H1 (cell line): ENCODE measurements at regions not wholly inside any gene's neighbourhood (a gene's known extent, or its start where the extent isn't known, plus 50 kb on each side); places are given as distances from the start of the nearest gene placed in this dataset.

Experiments
- CTCF ChIA-PET: fragments of 300-600 bp; sonication (Branson Sonifier 250); formaldehyde crosslinking; loops from one replicate; lab custom pipeline; 2021; ENCODE audit not compliant: partially characterized antibody; lab: Charles Lee
- POLR2A ChIA-PET: fragments of 300-600 bp; sonication (Branson Sonifier 250); formaldehyde crosslinking; loops from one replicate; lab custom pipeline; 2021; ENCODE audit warnings: inconsistent platforms; ENCODE audit not compliant: partially characterized antibody; lab: Charles Lee
- DNase-seq, 2 experiments: peaks; one replicate each; pipeline versions ENCODE4 v3.0.0 to v3.0.0-alpha.2; 2010 to 2022; ENCODE audit warnings: low spot score in 2 of 2, low read depth in 1 of 2, mixed read lengths in 1 of 2
- FAIRE-seq: peaks from 2 replicates; lab custom pipeline; 2011; peaks lifted over from hg19 to GRCh38; lab: Jason Lieb, UNC
- H2AFZ ChIP-seq: 2 replicates; pipeline ENCODE4 v1.8.1; 2012; ENCODE audit warnings: low read length, inconsistent platforms
- H2AK5ac ChIP-seq: 2 replicates; pipeline ENCODE4 v1.6.1; 2013; ENCODE audit warnings: low read depth, low read length
- H2BK120ac ChIP-seq: replicated peaks from 2 replicates; pipeline ENCODE3; 2013; ENCODE audit warnings: low read depth, low read length, inconsistent platforms
- H2BK12ac ChIP-seq: 2 replicates; pipeline ENCODE4 v1.6.1; 2013; ENCODE audit warnings: low read depth, low read length
- H2BK15ac ChIP-seq: 2 replicates; pipeline ENCODE4 v1.6.1; 2013; ENCODE audit warnings: low read length
- H2BK20ac ChIP-seq: 2 replicates; pipeline ENCODE4 v1.6.1; 2013; ENCODE audit warnings: low read length
- H2BK5ac ChIP-seq: 2 replicates; pipeline ENCODE4 v1.6.1; 2013; ENCODE audit warnings: low read depth, low read length
- H3K14ac ChIP-seq: 2 replicates; pipeline ENCODE4 v1.6.1; 2013; ENCODE audit warnings: inconsistent platforms; ENCODE audit not compliant: insufficient read length
- H3K18ac ChIP-seq: 2 replicates; pipeline ENCODE4 v1.6.1; 2013; ENCODE audit warnings: low read length; ENCODE audit errors: extremely low read depth
- H3K23ac ChIP-seq: 2 replicates; pipeline ENCODE4 v1.6.1; 2013; ENCODE audit warnings: inconsistent platforms; ENCODE audit not compliant: insufficient read length
- H3K23me2 ChIP-seq: 2 replicates; pipeline ENCODE4 v1.6.1; 2013; ENCODE audit warnings: low read depth, low read length
- H3K27ac ChIP-seq: 2 replicates; pipeline ENCODE4 v1.6.1; 2011; ENCODE audit warnings: low read depth, low read length, inconsistent platforms
- H3K27me3 ChIP-seq, 4 experiments: replicated peaks in 1 of 4; 1 replicate in 1 of 4; 2 replicates in 3 of 4; pipeline versions ENCODE4 v1.6.1 to v1.8.1; 2011 to 2013; ENCODE audit warnings: low read length in 3 of 4, mild to moderate bottlenecking in 3 of 4, inconsistent platforms in 2 of 4, mixed read lengths in 2 of 4, moderate library complexity in 1 of 4; ENCODE audit not compliant: control insufficient read depth in 3 of 4, insufficient read depth in 3 of 4; ENCODE audit errors: extremely low read depth in 1 of 4
- H3K36me3 ChIP-seq, 4 experiments: 2 replicates each; pipeline versions ENCODE4 v1.6.1 to v1.8.1; 2011 to 2013; ENCODE audit warnings: mild to moderate bottlenecking in 4 of 4, low read length in 3 of 4, moderate library complexity in 2 of 4, control low read depth in 1 of 4, inconsistent platforms in 1 of 4; ENCODE audit not compliant: insufficient read depth in 4 of 4, control insufficient read depth in 2 of 4
- H3K4ac ChIP-seq: replicated peaks from 2 replicates; pipeline ENCODE3; 2013; ENCODE audit warnings: low read length, low read depth, mixed read lengths, inconsistent platforms; ENCODE audit not compliant: insufficient read length
- H3K4me1 ChIP-seq, 4 experiments: replicated peaks in 1 of 4; 1 replicate in 1 of 4; 2 replicates in 3 of 4; pipeline versions ENCODE4 v1.6.1 to v1.8.1; 2011 to 2013; ENCODE audit warnings: low read length in 3 of 4, inconsistent platforms in 2 of 4, mixed read lengths in 1 of 4; ENCODE audit not compliant: insufficient read depth in 4 of 4, control insufficient read depth in 3 of 4
- H3K4me2 ChIP-seq, 2 experiments: 2 replicates each; pipeline versions ENCODE4 v1.6.1 to v1.8.1; 2011 to 2013; ENCODE audit warnings: low read depth in 2 of 2, low read length in 2 of 2, control low read depth in 1 of 2, inconsistent platforms in 1 of 2, mild to moderate bottlenecking in 1 of 2; ENCODE audit not compliant: insufficient read depth in 1 of 2
- H3K4me3 ChIP-seq, 4 experiments: fragments of 200-600, 300-600 bp in 1 of 4; sonication (generic), shearing (Covaris generic), sonication (Bioruptor Twin) in 1 of 4; 2 replicates each; pipeline versions ENCODE4 v1.5.1 to v1.8.1; 2011 to 2016; ENCODE audit warnings: low read length in 4 of 4, low read depth in 3 of 4, control low read depth in 2 of 4, inconsistent platforms in 2 of 4, mild to moderate bottlenecking in 2 of 4, mixed read lengths in 1 of 4, moderate library complexity in 1 of 4; ENCODE audit not compliant: insufficient read depth in 2 of 4; ENCODE audit errors: extremely low read depth in 1 of 4
- H3K56ac ChIP-seq: replicated peaks from 2 replicates; pipeline ENCODE3; 2013; ENCODE audit warnings: low read depth, mild to moderate bottlenecking, mixed read lengths, low read length, inconsistent platforms; ENCODE audit not compliant: insufficient read length
- H3K79me1 ChIP-seq: 2 replicates; pipeline ENCODE4 v1.6.1; 2013; ENCODE audit warnings: low read depth, low read length, control low read depth
- H3K79me2 ChIP-seq, 2 experiments: 2 replicates each; pipeline versions ENCODE4 v1.6.1 to v1.8.1; 2012 to 2013; ENCODE audit warnings: low read length in 2 of 2, mild to moderate bottlenecking in 2 of 2, inconsistent platforms in 1 of 2; ENCODE audit not compliant: insufficient read depth in 2 of 2, control insufficient read depth in 1 of 2
- H3K9ac ChIP-seq, 4 experiments: replicated peaks in 1 of 4; 1 replicate in 1 of 4; 2 replicates in 3 of 4; pipeline versions ENCODE4 v1.6.1 to v1.8.1; 2011 to 2013; ENCODE audit warnings: low read depth in 3 of 4, low read length in 3 of 4, control low read depth in 2 of 4, mild to moderate bottlenecking in 2 of 4, moderate library complexity in 2 of 4, inconsistent platforms in 1 of 4; ENCODE audit errors: extremely low read depth in 1 of 4
- H3K9me3 ChIP-seq, 2 experiments: 2 replicates each; pipeline versions ENCODE4 v1.6.1 to v1.8.1; 2012 to 2013; ENCODE audit warnings: mild to moderate bottlenecking in 2 of 2, moderate library complexity in 2 of 2, control low read depth in 1 of 2, inconsistent platforms in 1 of 2, low read depth in 1 of 2, low read length in 1 of 2, mixed read lengths in 1 of 2; ENCODE audit not compliant: insufficient read depth in 2 of 2
- H4K20me1 ChIP-seq, 2 experiments: replicated peaks in 1 of 2; 2 replicates each; pipeline versions ENCODE3 to v1.8.1; 2011 to 2013; ENCODE audit warnings: inconsistent platforms in 2 of 2, low read length in 2 of 2, mild to moderate bottlenecking in 1 of 2; ENCODE audit not compliant: insufficient read depth in 2 of 2, control insufficient read depth in 1 of 2
- H4K5ac ChIP-seq: 2 replicates; pipeline ENCODE4 v1.6.1; 2013; ENCODE audit warnings: low read length, low read depth, mixed read lengths, inconsistent platforms; ENCODE audit not compliant: insufficient read length
- H4K8ac ChIP-seq: 2 replicates; pipeline ENCODE4 v1.8.0; 2013; ENCODE audit warnings: mild to moderate bottlenecking, moderate library complexity, low read length, inconsistent platforms; ENCODE audit not compliant: insufficient read depth; ENCODE audit errors: extremely low read depth
- H4K91ac ChIP-seq: replicated peaks from 2 replicates; pipeline ENCODE3; 2013; ENCODE audit warnings: low read length, mixed read lengths, inconsistent platforms; ENCODE audit not compliant: insufficient read length
- CEBPB ChIP-seq: IDR thresholded peaks from 2 replicates; pipeline ENCODE4 v1.6.1; 2012; ENCODE audit warnings: low read depth, low read length
- CTBP2 ChIP-seq: IDR thresholded peaks from 2 replicates; pipeline ENCODE4 v1.7.0; 2011; ENCODE audit warnings: borderline replicate concordance, mild to moderate bottlenecking, moderate library complexity, mixed read lengths, low read length; ENCODE audit not compliant: insufficient read depth, insufficient read length
- CTCF ChIP-seq, 3 experiments: IDR thresholded peaks; 1 replicate in 2 of 3; 2 replicates in 1 of 3; pipeline versions ENCODE4 v1.5.1 to v1.6.1; 2011; ENCODE audit warnings: low read length in 3 of 3, mild to moderate bottlenecking in 3 of 3, inconsistent platforms in 2 of 3, low read depth in 1 of 3, moderate library complexity in 1 of 3; ENCODE audit not compliant: insufficient read depth in 1 of 3; ENCODE audit errors: control extremely low read depth in 1 of 3
- EP300 ChIP-seq, 2 experiments: IDR thresholded peaks; 1 replicate in 1 of 2; 2 replicates in 1 of 2; pipeline ENCODE4 v1.6.1; 2011 to 2012; ENCODE audit warnings: low read depth in 2 of 2, low read length in 2 of 2, mild to moderate bottlenecking in 2 of 2, borderline replicate concordance in 1 of 2, inconsistent platforms in 1 of 2, moderate library complexity in 1 of 2
- PHF8 ChIP-seq: fragments of 200-600 bp; sonication (generic); conservative IDR thresholded peaks from 2 replicates; pipeline ENCODE4 v1.7.1; 2012; ENCODE audit warnings: low read depth, mild to moderate bottlenecking, inconsistent platforms, low read length, moderate library complexity
- SAP30 ChIP-seq: fragments of 300-600 bp; sonication (generic); IDR thresholded peaks from 2 replicates; pipeline ENCODE4 v1.7.1; 2012; ENCODE audit warnings: low read length, moderate library complexity, mild to moderate bottlenecking, inconsistent platforms; ENCODE audit not compliant: insufficient read depth, insufficient replicate concordance
- SIRT6 ChIP-seq: IDR thresholded peaks from one replicate; pipeline ENCODE4 v1.7.1; 2012; ENCODE audit warnings: low read length, inconsistent platforms
- SRF ChIP-seq: IDR thresholded peaks from 2 replicates; pipeline ENCODE4 v1.6.1; 2011; ENCODE audit warnings: mild to moderate bottlenecking, low read depth, low read length, moderate library complexity
- TAF1 ChIP-seq: IDR thresholded peaks from 2 replicates; pipeline ENCODE4 v1.6.1; 2011; ENCODE audit warnings: mild to moderate bottlenecking, low read depth, low read length
- ZNF274 ChIP-seq: IDR thresholded peaks from 2 replicates; pipeline ENCODE4 v1.7.0; 2012; ENCODE audit warnings: low read length, borderline replicate concordance; ENCODE audit errors: extremely low read depth
- WGBS, 2 experiments: shearing (Covaris generic) in 1 of 2; methylation state at CpG; one replicate each; pipeline versions ENCODE4 v1.1.6 to v1.1.7; 2013 to 2015; ENCODE audit warnings: low lambda C conversion rate in 2 of 2, mixed read lengths in 2 of 2, inconsistent platforms in 1 of 2, low coverage in 1 of 2, missing lambda C conversion rate in 1 of 2; ENCODE audit not compliant: insufficient replicate concordance in 2 of 2, insufficient coverage in 1 of 2, insufficient read length in 1 of 2; ENCODE audit errors: extremely low coverage in 1 of 2, missing lambda C conversion rate in 1 of 2; 5-methylcytosine and 5-hydroxymethylcytosine counted together

GRCh38 chr4:28317221-28317620 is 1456.6 kb downstream of the STIM2 start:
- ChIA-PET POLR2A (no interaction called here), CTCF (interaction anchor here (0.7 kb wide), 1 partner anchor 1126 kb away, joined by 3 read pairs; no protein-coding TSS in a partner anchor)
- H3K4me3 ChIP-seq, result no peak overlapping the region
- no peak overlapping the region for H2AFZ ChIP-seq
- no peaks in the 10 kb centered on the region for H3K9me3 ChIP-seq
- H4K5ac ChIP-seq, result no peak overlapping the region
- H3K9ac ChIP-seq, result no peak overlapping the region
- H3K79me2 ChIP-seq, result no peaks in the 10 kb centered on the region
- no peak overlapping the region for H4K8ac ChIP-seq
- H2AK5ac ChIP-seq, result no peak overlapping the region
- no peaks in the 10 kb centered on the region for H3K27me3 ChIP-seq
- H4K91ac ChIP-seq, result no peak overlapping the region
- no peak for FAIRE-seq
- no peak overlapping the region for H3K27ac ChIP-seq
- H3K14ac ChIP-seq, result no peak overlapping the region
- H2BK15ac ChIP-seq, result no peak overlapping the region
- H3K4me2 ChIP-seq, result no peak overlapping the region
- H2BK12ac ChIP-seq, result no peak overlapping the region
- H2BK120ac ChIP-seq, result no peak overlapping the region
- H3K4me1 ChIP-seq, result no peaks in the 10 kb centered on the region
- H3K79me1 ChIP-seq, result no peaks in the 10 kb centered on the region
- 98% methylated on average over 2 of the region's 2 CpGs; no CpG with 5 or more reads in 1 of the 2 experiments for WGBS, 2 experiments
- H2BK20ac ChIP-seq, result no peak overlapping the region
- H3K36me3 ChIP-seq, result no peaks in the 10 kb centered on the region
- no peak overlapping the region for H3K56ac ChIP-seq
- no peak overlapping the region for H3K23ac ChIP-seq
- H2BK5ac ChIP-seq, result no peak overlapping the region
- H3K23me2 ChIP-seq, result no peaks in the 10 kb centered on the region
- no peak for DNase-seq
- TF ChIP-seq SIRT6 (no peak), SRF (no peak), SAP30 (no peak), TAF1 (no peak), CTBP2 (no peak), EP300 (IDR thresholded peaks at IDR 0.05; ENCODE audit: borderline replicate concordance in 1 of 2, low read depth in 2 of 2, low read length in 2 of 2) (no peak), PHF8 (no peak), CTCF (IDR thresholded peaks at IDR 0.05; ENCODE audit: control extremely low read depth in 1 of 3, insufficient read depth in 1 of 3, low read depth in 1 of 3, low read length in 3 of 3) (no peak), ZNF274 (no peak), CEBPB (no peak)
- H3K4ac ChIP-seq, result no peak overlapping the region
- H4K20me1 ChIP-seq, result no peaks in the 10 kb centered on the region
- H3K18ac ChIP-seq, result no peak overlapping the region
